Spleen (tissue), 11 donors: ENCODE measurements at regions not wholly inside any gene's neighbourhood (a gene's known extent, or its start where the extent isn't known, plus 50 kb on each side); places are given as distances from the start of the nearest gene placed in this dataset.

Experiments
- DNase-seq: peaks from one replicate; pipeline ENCODE4 v3.0.0-alpha.2; 2020
- H3K27ac ChIP-seq, 8 donors: fragments of 200-600 bp; sonication (generic) in 7 of 8; 1 replicate in 4 of 8; 2 replicates in 4 of 8; pipeline versions ENCODE4 v1.5.0 to v1.8.0; 2016 to 2021; ENCODE audit warnings: inconsistent platforms in 4 of 8, mild to moderate bottlenecking in 4 of 8, moderate library complexity in 1 of 8
- H3K27me3 ChIP-seq, 7 donors: fragments of 200-600 bp; sonication (generic) in 6 of 7; replicated peaks in 1 of 7; 1 replicate in 4 of 7; 2 replicates in 3 of 7; pipeline versions ENCODE4 v1.5.0 to v1.8.0; 2016 to 2021; ENCODE audit warnings: inconsistent platforms in 3 of 7, mild to moderate bottlenecking in 1 of 7
- H3K36me3 ChIP-seq, 6 donors: fragments of 200-600 bp; sonication (generic) in 5 of 6; 1 replicate in 4 of 6; 2 replicates in 2 of 6; pipeline versions ENCODE4 v1.5.0 to v1.8.0; 2016 to 2021; ENCODE audit warnings: inconsistent platforms in 2 of 6
- H3K4me1 ChIP-seq, 6 donors: fragments of 200-600 bp; sonication (generic) in 5 of 6; 1 replicate in 3 of 6; 2 replicates in 3 of 6; pipeline versions ENCODE4 v1.5.0 to v1.8.0; 2016 to 2021; ENCODE audit warnings: inconsistent platforms in 3 of 6
- H3K4me3 ChIP-seq, 8 donors: fragments of 200-600 bp; sonication (generic) in 7 of 8; 1 replicate in 4 of 8; 2 replicates in 4 of 8; pipeline versions ENCODE4 v1.5.0 to v1.8.0; 2016 to 2021; ENCODE audit warnings: inconsistent platforms in 4 of 8, mild to moderate bottlenecking in 4 of 8, moderate library complexity in 2 of 8
- H3K9me3 ChIP-seq, 8 donors: fragments of 200-600 bp; sonication (generic) in 7 of 8; 1 replicate in 4 of 8; 2 replicates in 4 of 8; pipeline versions ENCODE4 v1.5.0 to v1.8.0; 2016 to 2021; ENCODE audit warnings: inconsistent platforms in 4 of 8
- CTCF ChIP-seq, 11 experiments: fragments of 200-600 bp in 7 of 11; fragments of 450-650 bp in 4 of 11; sonication (generic) in 4 of 11; IDR thresholded peaks in 8 of 11; conservative IDR thresholded peaks in 3 of 11; 1 replicate in 7 of 11; 2 replicates in 4 of 11; pipeline versions ENCODE4 v1.4.0 to v1.8.0; 2016 to 2021; ENCODE audit warnings: antibody characterized with exemption in 11 of 11, inconsistent platforms in 4 of 11, mild to moderate bottlenecking in 1 of 11
- POLR2A ChIP-seq, 3 donors: fragments of 450-650 bp; IDR thresholded peaks; one replicate each; pipeline ENCODE4 v1.5.1; 2017; ENCODE audit warnings: antibody characterized with exemption in 3 of 3, mild to moderate bottlenecking in 1 of 3
- POLR2AphosphoS5 ChIP-seq, 3 donors: sonication (generic); formaldehyde crosslinking; IDR thresholded peaks; one replicate each; pipeline ENCODE4 v1.5.1; 2017; ENCODE audit warnings: antibody characterized with exemption in 3 of 3
- WGBS, 5 donors: extraction: QIAGEN DNeasy Blood & Tissue Kit in 3 of 5; methylation state at CpG; one replicate each; pipeline versions ENCODE4 v1.1.5 to v1.1.7; 2013 to 2018; 5-methylcytosine and 5-hydroxymethylcytosine counted together
- intact Hi-C: fragments of 100-400 bp; cut with DNase I; formaldehyde crosslinking; loops from one replicate; pipeline ENCODE4 v1.15.0; 2023; ENCODE audit warnings: low total_unique reads
- donor health status: healthy with polysubstance abuse.
- donor health status: DM: no; HTN: no; CAD: no; lungs with moderate emphysema.
- donor health status: DM: no; HTN: no; CAD: no.
- donor health status: Bipolar disorder and iron deficiency.
- donor health status: healthy.
- donor health status: DM: no; HTN: no; CAD: no.
- donor health status: DM: yes; HTN: yes; CAD: no.

GRCh38 chr7:116377721-116378120, 121.8 kb upstream of the CAV2 start:
- no peak overlapping the region for H3K4me3 ChIP-seq
- no peaks in the 10 kb centered on the region for H3K9me3 ChIP-seq
- WGBS, 5 donors = 87 to 99% (median 96%) methylated on average over 2 of the region's 2 CpGs
- no peak for TF ChIP-seq POLR2A (IDR thresholded peaks at IDR 0.05)
- no peak for TF ChIP-seq CTCF (IDR thresholded peaks at IDR 0.05 in 8 of 11, conservative IDR thresholded peaks at IDR 0.05 in 3 of 11)
- TF ChIP-seq POLR2AphosphoS5 (IDR thresholded peaks at IDR 0.05) = no peak
- no peaks in the 10 kb centered on the region for H3K4me1 ChIP-seq
- intact Hi-C loops = no loop called here
- H3K27ac ChIP-seq = peak overlapping the region in 3 of 8 donors; percentile 9 to 18 (median 10)
- no peaks in the 10 kb centered on the region for H3K36me3 ChIP-seq
- DNase-seq = no peak
- H3K27me3 ChIP-seq = no peaks in the 10 kb centered on the region

GRCh38 chr7:116380025-116380424, 119.5 kb upstream of the CAV2 start:
- intact Hi-C loops = no loop called here
- WGBS, 5 donors = 66 to 80% (median 71%) methylated on average over 1 of the region's 1 CpG
- TF ChIP-seq POLR2AphosphoS5 (IDR thresholded peaks at IDR 0.05) (no peak), POLR2A (IDR thresholded peaks at IDR 0.05) (no peak), CTCF (IDR thresholded peaks at IDR 0.05 in 8 of 11, conservative IDR thresholded peaks at IDR 0.05 in 3 of 11) (no peak)
- Histone ChIP-seq H3K27ac (no peak overlapping the region), H3K9me3 (no peaks in the 10 kb centered on the region), H3K4me1 (no peaks in the 10 kb centered on the region), H3K4me3 (no peak overlapping the region), H3K27me3 (no peaks in the 10 kb centered on the region), H3K36me3 (no peaks in the 10 kb centered on the region)
- no peak for DNase-seq

GRCh38 chr7:116382375-116382774, 117.2 kb upstream of the CAV2 start:
- no peak for DNase-seq
- TF ChIP-seq POLR2AphosphoS5 (IDR thresholded peaks at IDR 0.05) (no peak), CTCF (IDR thresholded peaks at IDR 0.05 in 8 of 11, conservative IDR thresholded peaks at IDR 0.05 in 3 of 11) (no peak), POLR2A (IDR thresholded peaks at IDR 0.05) (no peak)
- Histone ChIP-seq H3K36me3 (no peaks in the 10 kb centered on the region), H3K4me1 (no peaks in the 10 kb centered on the region), H3K27me3 (no peaks in the 10 kb centered on the region), H3K9me3 (no peaks in the 10 kb centered on the region), H3K27ac (no peak overlapping the region), H3K4me3 (no peak overlapping the region)
- 84 to 93% (median 86%) methylated on average over 1 of the region's 1 CpG for WGBS, 5 donors
- intact Hi-C loops = no loop called here

GRCh38 chr7:116384936-116385635, 114.5 kb upstream of the CAV2 start:
- intact Hi-C loops = no loop called here
- 73 to 87% (median 77%) methylated on average over 5 of the region's 5 CpGs for WGBS, 5 donors
- Histone ChIP-seq H3K4me3 (no peak overlapping the region), H3K27ac (no peak overlapping the region), H3K9me3 (no peaks in the 10 kb centered on the region), H3K4me1 (no peaks in the 10 kb centered on the region), H3K36me3 (no peaks in the 10 kb centered on the region), H3K27me3 (no peaks in the 10 kb centered on the region)
- TF ChIP-seq POLR2AphosphoS5 (IDR thresholded peaks at IDR 0.05) (no peak), POLR2A (IDR thresholded peaks at IDR 0.05) (no peak), CTCF (IDR thresholded peaks at IDR 0.05 in 8 of 11, conservative IDR thresholded peaks at IDR 0.05 in 3 of 11) (no peak)
- DNase-seq = no peak
